Astrocyte of the spinal cord (primary cell): ENCODE measurements at regions not wholly inside any gene's neighbourhood (a gene's known extent, or its start where the extent isn't known, plus 50 kb on each side); places are given as distances from the start of the nearest gene placed in this dataset.

Experiments used
- DNase-seq: peaks from one replicate; pipeline ENCODE4 v3.0.0; 2011; ENCODE audit warnings: low read depth, low spot score
- H3K4me3 ChIP-seq: 2 replicates; pipeline ENCODE4 v1.5.1; 2011; ENCODE audit warnings: low read depth, mild to moderate bottlenecking, low read length, moderate library complexity
- CTCF ChIP-seq: IDR thresholded peaks from 2 replicates; pipeline ENCODE4 v1.5.1; 2012; ENCODE audit warnings: low read depth, mild to moderate bottlenecking, low read length, inconsistent platforms
- in situ Hi-C: cut with HindIII; loops from 2 replicates; pipeline ENCODE4 v1.10.0; 2017; ENCODE audit warnings: low sequenced_read_pairs

- H3K4me3 ChIP-seq, result no peak overlapping the region
- no peak for DNase-seq
- in situ Hi-C loops, result no loop called here
- TF ChIP-seq CTCF, result no peak
Measured at GRCh38 chr20:43389211-43389610, 68.5 kb upstream of the SRSF6 start.

GRCh38 chr20:43388268-43389002 is 69.3 kb upstream of the SRSF6 start:
- in situ Hi-C loops, result no loop called here
- no peak overlapping the region for H3K4me3 ChIP-seq
- TF ChIP-seq CTCF, result no peak
- no peak for DNase-seq

GRCh38 chr20:43387737-43388136 is 70.0 kb upstream of the SRSF6 start:
- no peak for TF ChIP-seq CTCF
- no peak for DNase-seq
- H3K4me3 ChIP-seq, result no peak overlapping the region
- in situ Hi-C loops, result no loop called here

- TF ChIP-seq CTCF, result no peak
- in situ Hi-C loops, result no loop called here
- no peak for DNase-seq
Measured at GRCh38 chr20:43386878-43387277, 70.8 kb upstream of the SRSF6 start.

GRCh38 chr20:43385914-43386313 is 71.8 kb upstream of the SRSF6 start:
- in situ Hi-C loops, result no loop called here
- TF ChIP-seq CTCF, result no peak
- no peak overlapping the region for H3K4me3 ChIP-seq
- DNase-seq, result no peak

More at GRCh38 chr20:43386878-43387277, 70.8 kb upstream of the SRSF6 start:
- H3K4me3 ChIP-seq, result no peak overlapping the region

- no peak for TF ChIP-seq CTCF
Measured at GRCh38 chr20:43384101-43384940, 73.4 kb upstream of the SRSF6 start.

More at GRCh38 chr20:43384101-43384940, 73.4 kb upstream of the SRSF6 start:
- no peak for DNase-seq
- in situ Hi-C loops, result no loop called here
- no peak overlapping the region for H3K4me3 ChIP-seq
